GM21447 (cell line): ENCODE measurements at regions not wholly inside any gene's neighbourhood (a gene's known extent, or its start where the extent isn't known, plus 50 kb on each side); places are given as distances from the start of the nearest gene placed in this dataset.
"Not testable (repeated sequence)": the region's sequence is repeated elsewhere in the genome, so short reads cannot be mapped to it uniquely, and the experiment has no call there.

Source experiments
- ATAC-seq: cut with Tn5 transposase; IDR thresholded peaks from one replicate; pipeline ENCODE4 v1.9.1; 2021; ENCODE audit not compliant: unreplicated experiment

GRCh38 chr1:234769284-234769985, 159.5 kb upstream of the IRF2BP2 start:
- no peak for ATAC-seq

- ATAC-seq, result no peak
These were observed 158.7 kb upstream of the IRF2BP2 start for GRCh38 chr1:234768569-234769283.

GRCh38 chr1:234768171-234768568, 158.2 kb upstream of the IRF2BP2 start:
- no peak for ATAC-seq

GRCh38 chr1:234765672-234766071, 155.7 kb upstream of the IRF2BP2 start:
- no peak for ATAC-seq

GRCh38 chr1:234765181-234765580, 155.2 kb upstream of the IRF2BP2 start:
- no peak for ATAC-seq

- no peak for ATAC-seq
These were observed 153.9 kb upstream of the IRF2BP2 start for GRCh38 chr1:234763910-234764309.

- no peak for ATAC-seq
These were observed 153.4 kb upstream of the IRF2BP2 start for GRCh38 chr1:234763367-234763766.

- not testable (repeated sequence) for ATAC-seq
These were observed 152.1 kb upstream of the IRF2BP2 start for GRCh38 chr1:234762127-234762526.

GRCh38 chr1:234760303-234760723, 150.3 kb upstream of the IRF2BP2 start:
- ATAC-seq, result no peak

- ATAC-seq, result no peak
These were observed 149.9 kb upstream of the IRF2BP2 start for GRCh38 chr1:234759888-234760287.

- ATAC-seq, result no peak
These were observed 148.9 kb upstream of the IRF2BP2 start for GRCh38 chr1:234758851-234759250.

- no peak for ATAC-seq
These were observed 146.9 kb upstream of the IRF2BP2 start for GRCh38 chr1:234756857-234757256.

- ATAC-seq, result no peak
These were observed 146.2 kb upstream of the IRF2BP2 start for GRCh38 chr1:234756066-234756774.

- no peak for ATAC-seq
These were observed 145.5 kb upstream of the IRF2BP2 start for GRCh38 chr1:234755449-234755863.

GRCh38 chr1:234753979-234754378, 144.0 kb upstream of the IRF2BP2 start:
- no peak for ATAC-seq

GRCh38 chr1:234752927-234753326, 142.9 kb upstream of the IRF2BP2 start:
- no peak for ATAC-seq

GRCh38 chr1:234751678-234752077, 141.7 kb upstream of the IRF2BP2 start:
- ATAC-seq, result no peak

GRCh38 chr1:234750922-234751627, 141.1 kb upstream of the IRF2BP2 start:
- ATAC-seq, result no peak

- ATAC-seq, result no peak
These were observed 138.7 kb upstream of the IRF2BP2 start for GRCh38 chr1:234748713-234749112.

- no peak for ATAC-seq
These were observed 138.1 kb upstream of the IRF2BP2 start for GRCh38 chr1:234748066-234748465.

- no peak for ATAC-seq
These were observed 136.8 kb upstream of the IRF2BP2 start for GRCh38 chr1:234746798-234747196.
